HepG2 (cell line): ENCODE measurements at regions not wholly inside any gene's neighbourhood (a gene's known extent, or its start where the extent isn't known, plus 50 kb on each side); places are given as distances from the start of the nearest gene placed in this dataset.

Experiments used
- DPF2 ChIP-seq: sonication (generic); formaldehyde crosslinking; IDR thresholded peaks from 2 replicates; pipeline ENCODE4 v1.4.0; 2020; ENCODE audit warnings: mild to moderate bottlenecking, low read depth, missing genetic modification reagents, borderline replicate concordance
- GATA4 ChIP-seq: sonication (generic); IDR thresholded peaks from 2 replicates; pipeline ENCODE4 v1.6.1; 2016; ENCODE audit warnings: antibody characterized with exemption, low read depth, borderline replicate concordance
- MEF2D ChIP-seq: sonication (generic); formaldehyde crosslinking; IDR thresholded peaks from 2 replicates; pipeline ENCODE4 v1.5.1; 2020; ENCODE audit warnings: mild to moderate bottlenecking, missing genetic modification reagents
- PITX1 ChIP-seq: sonication (generic); formaldehyde crosslinking; IDR thresholded peaks from 2 replicates; pipeline ENCODE4 v1.5.1; 2020; ENCODE audit warnings: mild to moderate bottlenecking, missing genetic modification reagents
- SIN3A ChIP-seq: IDR thresholded peaks from 2 replicates; pipeline ENCODE4 v1.6.1; 2011; ENCODE audit warnings: low read depth, mild to moderate bottlenecking, control low read depth, low read length, borderline replicate concordance
- WIZ ChIP-seq: sonication (generic); formaldehyde crosslinking; IDR thresholded peaks from 2 replicates; pipeline ENCODE4 v1.5.1; 2020; ENCODE audit warnings: mild to moderate bottlenecking, missing genetic modification reagents
- ZFX ChIP-seq: sonication (generic); formaldehyde crosslinking; IDR thresholded peaks from 2 replicates; pipeline ENCODE4 v1.4.0; 2020; ENCODE audit warnings: mild to moderate bottlenecking, low read depth, missing genetic modification reagents, moderate library complexity
- ZFY ChIP-seq: sonication (generic); formaldehyde crosslinking; IDR thresholded peaks from 2 replicates; pipeline ENCODE4 v1.4.0; 2020; ENCODE audit warnings: missing genetic modification reagents
- ZNF224 ChIP-seq: sonication (generic); formaldehyde crosslinking; IDR thresholded peaks from 2 replicates; pipeline ENCODE4 v1.5.0; 2020; ENCODE audit warnings: mild to moderate bottlenecking, missing genetic modification reagents
- ZNF230 ChIP-seq: sonication (generic); formaldehyde crosslinking; IDR thresholded peaks from 2 replicates; pipeline ENCODE4 v1.4.0; 2020; ENCODE audit warnings: mild to moderate bottlenecking, missing genetic modification reagents
- ZNF234 ChIP-seq: sonication (generic); formaldehyde crosslinking; conservative IDR thresholded peaks from 2 replicates; pipeline ENCODE4 v1.5.1; 2020; ENCODE audit warnings: mild to moderate bottlenecking, missing genetic modification reagents
- ZNF564 ChIP-seq: sonication (generic); formaldehyde crosslinking; IDR thresholded peaks from 2 replicates; pipeline ENCODE4 v1.8.1; 2023; ENCODE audit warnings: mild to moderate bottlenecking, missing genetic modification reagents
- TF ChIP-seq, protein P1 (sequence below): sonication (generic); formaldehyde crosslinking; IDR thresholded peaks from 2 replicates; pipeline ENCODE4 v1.4.0; 2020; ENCODE audit warnings: mild to moderate bottlenecking, missing genetic modification reagents
- TF ChIP-seq, protein P2 (sequence below): sonication (generic); formaldehyde crosslinking; IDR thresholded peaks from 2 replicates; pipeline ENCODE4 v1.4.0; 2020; ENCODE audit warnings: missing genetic modification reagents
- TF ChIP-seq, protein P3 (sequence below): sonication (generic); formaldehyde crosslinking; IDR thresholded peaks from 2 replicates; pipeline ENCODE4 v1.5.0; 2020; ENCODE audit warnings: missing genetic modification reagents
- TF ChIP-seq, protein P4 (sequence below): sonication (generic); formaldehyde crosslinking; IDR thresholded peaks from 2 replicates; pipeline ENCODE4 v1.5.0; 2020; ENCODE audit warnings: mild to moderate bottlenecking, missing genetic modification reagents

DNA sequence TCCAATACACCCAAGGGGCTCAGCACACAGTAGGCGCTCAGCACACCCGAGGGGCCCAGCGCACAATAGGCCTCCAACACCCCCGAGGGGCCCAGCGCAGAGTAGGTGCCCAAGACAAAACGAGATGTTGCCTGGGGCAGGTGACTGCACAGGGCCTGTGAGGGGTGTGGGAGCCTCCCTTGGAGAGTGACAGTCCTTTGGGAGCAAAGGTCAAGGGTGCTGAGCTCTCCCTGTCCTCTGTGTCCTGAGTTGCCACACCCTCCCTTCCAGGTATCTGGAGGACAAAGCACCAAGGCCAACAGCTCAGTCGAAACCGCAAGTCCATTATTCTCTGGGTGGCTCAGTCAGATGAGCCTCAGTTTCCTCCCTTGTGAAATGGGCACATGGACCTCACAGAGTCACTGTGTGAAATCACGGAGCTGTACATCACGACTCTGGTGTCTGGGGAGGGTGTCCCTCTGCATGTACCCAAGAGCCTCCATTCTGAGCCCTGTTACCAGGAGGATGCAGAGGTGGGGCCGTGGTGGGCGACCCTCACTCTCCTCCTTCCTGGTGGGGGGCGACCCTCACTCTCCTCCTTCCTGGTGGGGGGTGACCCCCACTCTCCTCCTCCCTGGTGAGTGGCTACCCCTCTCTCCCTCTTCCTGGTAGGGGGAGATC lies 81.3 kb downstream of the FOXL3 start (continued):
- TF ChIP-seq, protein P1, sequence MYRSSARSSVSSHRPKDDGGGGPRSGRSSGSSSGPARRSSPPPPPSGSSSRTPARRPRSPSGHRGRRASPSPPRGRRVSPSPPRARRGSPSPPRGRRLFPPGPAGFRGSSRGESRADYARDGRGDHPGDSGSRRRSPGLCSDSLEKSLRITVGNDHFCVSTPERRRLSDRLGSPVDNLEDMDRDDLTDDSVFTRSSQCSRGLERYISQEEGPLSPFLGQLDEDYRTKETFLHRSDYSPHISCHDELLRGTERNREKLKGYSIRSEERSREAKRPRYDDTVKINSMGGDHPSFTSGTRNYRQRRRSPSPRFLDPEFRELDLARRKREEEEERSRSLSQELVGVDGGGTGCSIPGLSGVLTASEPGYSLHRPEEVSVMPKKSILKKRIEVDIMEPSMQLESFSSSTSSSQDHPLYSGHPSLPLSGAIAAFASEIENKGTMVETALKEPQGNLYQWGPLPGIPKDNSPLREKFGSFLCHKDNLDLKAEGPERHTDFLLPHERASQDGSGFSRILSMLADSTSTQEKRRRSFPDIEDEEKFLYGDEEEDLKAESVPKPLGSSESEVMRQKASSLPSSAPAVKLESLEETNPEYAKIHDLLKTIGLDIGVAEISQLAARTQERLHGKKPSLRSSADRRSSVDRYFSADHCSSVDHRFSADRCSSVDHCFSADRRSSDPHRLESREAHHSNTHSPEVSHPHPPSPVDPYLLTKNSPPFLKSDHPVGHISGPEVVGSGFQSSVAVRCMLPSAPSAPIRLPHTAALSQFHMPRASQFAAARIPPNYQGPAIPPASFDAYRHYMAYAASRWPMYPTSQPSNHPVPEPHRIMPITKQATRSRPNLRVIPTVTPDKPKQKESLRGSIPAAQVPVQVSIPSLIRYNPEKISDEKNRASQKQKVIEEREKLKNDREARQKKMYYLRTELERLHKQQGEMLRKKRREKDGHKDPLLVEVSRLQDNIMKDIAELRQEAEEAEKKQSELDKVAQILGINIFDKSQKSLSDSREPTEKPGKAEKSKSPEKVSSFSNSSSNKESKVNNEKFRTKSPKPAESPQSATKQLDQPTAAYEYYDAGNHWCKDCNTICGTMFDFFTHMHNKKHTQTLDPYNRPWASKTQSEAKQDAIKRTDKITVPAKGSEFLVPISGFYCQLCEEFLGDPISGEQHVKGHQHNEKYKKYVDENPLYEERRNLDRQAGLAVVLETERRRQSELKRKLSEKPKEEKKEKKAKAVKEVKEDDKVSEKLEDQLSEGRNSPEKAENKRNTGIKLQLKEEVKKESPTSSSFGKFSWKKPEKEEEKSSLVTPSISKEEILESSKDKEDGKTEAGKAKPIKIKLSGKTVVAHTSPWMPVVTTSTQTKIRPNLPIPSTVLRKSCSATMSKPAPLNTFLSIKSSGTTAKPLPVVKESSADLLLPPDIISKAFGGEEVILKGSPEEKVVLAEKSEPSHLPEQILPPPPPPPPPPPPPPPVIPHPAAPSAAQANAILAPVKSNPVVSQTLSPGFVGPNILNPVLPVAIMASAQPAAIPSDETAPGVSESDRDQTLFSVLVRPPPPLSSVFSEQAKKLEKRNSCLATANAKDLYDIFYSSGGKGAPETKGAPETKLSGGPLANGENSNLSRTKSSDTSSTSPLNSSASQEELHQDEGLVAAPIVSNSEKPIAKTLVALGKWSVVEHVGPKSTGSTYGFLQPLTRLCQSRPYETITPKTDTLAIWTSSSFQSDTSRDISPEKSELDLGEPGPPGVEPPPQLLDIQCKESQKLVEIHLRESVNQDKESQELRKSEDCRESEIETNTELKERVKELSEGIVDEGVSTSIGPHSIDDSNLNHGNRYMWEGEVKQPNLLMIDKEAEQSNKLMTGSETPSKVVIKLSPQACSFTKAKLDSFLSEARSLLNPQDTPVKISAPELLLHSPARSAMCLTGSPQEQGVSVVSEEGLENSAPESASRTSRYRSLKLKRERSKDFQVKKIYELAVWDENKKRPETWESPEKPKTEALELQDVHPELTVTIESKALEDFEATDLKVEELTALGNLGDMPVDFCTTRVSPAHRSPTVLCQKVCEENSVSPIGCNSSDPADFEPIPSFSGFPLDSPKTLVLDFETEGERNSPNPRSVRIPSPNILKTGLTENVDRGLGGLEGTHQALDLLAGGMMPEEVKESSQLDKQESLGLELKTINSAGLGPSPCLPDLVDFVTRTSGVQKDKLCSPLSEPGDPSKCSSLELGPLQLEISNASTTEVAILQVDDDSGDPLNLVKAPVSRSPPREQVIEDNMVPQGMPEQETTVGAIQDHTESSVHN (CRISPR knock-in tag), result no peak
- TF ChIP-seq ZNF230 (CRISPR knock-in tag) (no peak), ZFY (CRISPR knock-in tag) (0 out of 2 replicates have a peak, but pooled peaks have one; percentile 15), ZNF224 (no peak), ZNF234 (no peak), MEF2D (CRISPR knock-in tag) (no peak), SIN3A (no peak), ZFX (peak; percentile 60; the same call in 1 of the 2 replicates), GATA4 (no peak), DPF2 (CRISPR knock-in tag) (no peak; the same call in 1 of the 2 replicates), PITX1 (CRISPR knock-in tag) (peak; percentile 52; the same call in 1 of the 2 replicates), WIZ (CRISPR knock-in tag) (no peak), ZNF564 (CRISPR knock-in tag) (no peak)
- TF ChIP-seq, protein P2, sequence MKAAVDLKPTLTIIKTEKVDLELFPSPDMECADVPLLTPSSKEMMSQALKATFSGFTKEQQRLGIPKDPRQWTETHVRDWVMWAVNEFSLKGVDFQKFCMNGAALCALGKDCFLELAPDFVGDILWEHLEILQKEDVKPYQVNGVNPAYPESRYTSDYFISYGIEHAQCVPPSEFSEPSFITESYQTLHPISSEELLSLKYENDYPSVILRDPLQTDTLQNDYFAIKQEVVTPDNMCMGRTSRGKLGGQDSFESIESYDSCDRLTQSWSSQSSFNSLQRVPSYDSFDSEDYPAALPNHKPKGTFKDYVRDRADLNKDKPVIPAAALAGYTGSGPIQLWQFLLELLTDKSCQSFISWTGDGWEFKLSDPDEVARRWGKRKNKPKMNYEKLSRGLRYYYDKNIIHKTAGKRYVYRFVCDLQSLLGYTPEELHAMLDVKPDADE, result no peak
- TF ChIP-seq, protein P3, sequence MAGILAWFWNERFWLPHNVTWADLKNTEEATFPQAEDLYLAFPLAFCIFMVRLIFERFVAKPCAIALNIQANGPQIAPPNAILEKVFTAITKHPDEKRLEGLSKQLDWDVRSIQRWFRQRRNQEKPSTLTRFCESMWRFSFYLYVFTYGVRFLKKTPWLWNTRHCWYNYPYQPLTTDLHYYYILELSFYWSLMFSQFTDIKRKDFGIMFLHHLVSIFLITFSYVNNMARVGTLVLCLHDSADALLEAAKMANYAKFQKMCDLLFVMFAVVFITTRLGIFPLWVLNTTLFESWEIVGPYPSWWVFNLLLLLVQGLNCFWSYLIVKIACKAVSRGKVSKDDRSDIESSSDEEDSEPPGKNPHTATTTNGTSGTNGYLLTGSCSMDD (CRISPR knock-in tag), result no peak
- TF ChIP-seq, protein P4, sequence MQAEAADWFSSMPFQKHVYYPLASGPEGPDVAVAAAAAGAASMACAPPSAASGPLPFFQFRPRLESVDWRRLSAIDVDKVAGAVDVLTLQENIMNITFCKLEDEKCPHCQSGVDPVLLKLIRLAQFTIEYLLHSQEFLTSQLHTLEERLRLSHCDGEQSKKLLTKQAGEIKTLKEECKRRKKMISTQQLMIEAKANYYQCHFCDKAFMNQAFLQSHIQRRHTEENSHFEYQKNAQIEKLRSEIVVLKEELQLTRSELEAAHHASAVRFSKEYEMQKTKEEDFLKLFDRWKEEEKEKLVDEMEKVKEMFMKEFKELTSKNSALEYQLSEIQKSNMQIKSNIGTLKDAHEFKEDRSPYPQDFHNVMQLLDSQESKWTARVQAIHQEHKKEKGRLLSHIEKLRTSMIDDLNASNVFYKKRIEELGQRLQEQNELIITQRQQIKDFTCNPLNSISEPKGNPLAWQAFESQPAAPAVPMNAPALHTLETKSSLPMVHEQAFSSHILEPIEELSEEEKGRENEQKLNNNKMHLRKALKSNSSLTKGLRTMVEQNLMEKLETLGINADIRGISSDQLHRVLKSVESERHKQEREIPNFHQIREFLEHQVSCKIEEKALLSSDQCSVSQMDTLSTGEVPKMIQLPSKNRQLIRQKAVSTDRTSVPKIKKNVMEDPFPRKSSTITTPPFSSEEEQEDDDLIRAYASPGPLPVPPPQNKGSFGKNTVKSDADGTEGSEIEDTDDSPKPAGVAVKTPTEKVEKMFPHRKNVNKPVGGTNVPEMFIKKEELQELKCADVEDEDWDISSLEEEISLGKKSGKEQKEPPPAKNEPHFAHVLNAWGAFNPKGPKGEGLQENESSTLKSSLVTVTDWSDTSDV (CRISPR knock-in tag), result no peak
